NCI-H146 treated with DMSO at 0.1 percent for 48 hours (cell line): ENCODE measurements at regions not wholly inside any gene's neighbourhood (a gene's known extent, or its start where the extent isn't known, plus 50 kb on each side); places are given as distances from the start of the nearest gene placed in this dataset.

Experiments used
- DNase-seq: peaks from one replicate; lab custom pipeline; 2025; ENCODE audit not compliant: unreplicated experiment; lab: John Stamatoyannopoulos, UW

DNA sequence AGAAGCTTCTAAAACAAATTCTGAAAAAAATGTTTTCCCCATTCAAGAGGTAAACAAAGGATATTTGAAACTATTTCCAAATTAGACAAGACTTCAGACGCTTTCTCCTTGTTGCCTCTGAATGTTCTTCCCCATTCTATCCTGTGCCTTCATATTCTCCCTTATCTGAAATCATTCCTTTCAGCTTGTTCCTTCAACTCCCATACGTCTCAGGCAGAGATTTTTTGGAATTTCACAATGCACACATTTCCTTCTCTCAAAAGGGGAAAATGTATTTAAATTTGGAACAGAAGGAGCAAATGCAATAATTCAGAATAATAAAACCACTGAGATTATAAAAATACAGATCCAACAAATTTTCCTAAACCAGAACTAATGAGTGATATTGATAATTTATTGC is 198.7 kb upstream of the IVNS1ABP start:
- no peak for DNase-seq

DNA sequence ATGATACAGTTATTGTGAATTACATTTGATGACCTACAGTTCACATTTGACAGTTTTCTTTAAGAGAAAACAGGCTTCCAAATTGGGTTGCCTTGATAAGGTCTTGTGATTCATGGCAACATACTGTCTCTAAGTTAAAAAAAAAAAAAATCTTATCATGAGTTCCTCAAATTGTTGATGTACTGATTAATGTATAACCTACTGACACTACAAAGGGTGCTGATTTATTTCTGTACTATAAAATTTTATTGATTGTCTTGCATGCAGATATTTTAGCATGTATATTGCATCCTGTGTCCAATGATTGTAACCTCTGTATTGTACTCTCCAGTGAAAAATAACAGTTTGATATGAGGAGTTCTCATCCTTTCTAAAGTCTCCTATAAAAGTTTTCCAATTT is 197.3 kb upstream of the IVNS1ABP start:
- DNase-seq = no peak

DNA sequence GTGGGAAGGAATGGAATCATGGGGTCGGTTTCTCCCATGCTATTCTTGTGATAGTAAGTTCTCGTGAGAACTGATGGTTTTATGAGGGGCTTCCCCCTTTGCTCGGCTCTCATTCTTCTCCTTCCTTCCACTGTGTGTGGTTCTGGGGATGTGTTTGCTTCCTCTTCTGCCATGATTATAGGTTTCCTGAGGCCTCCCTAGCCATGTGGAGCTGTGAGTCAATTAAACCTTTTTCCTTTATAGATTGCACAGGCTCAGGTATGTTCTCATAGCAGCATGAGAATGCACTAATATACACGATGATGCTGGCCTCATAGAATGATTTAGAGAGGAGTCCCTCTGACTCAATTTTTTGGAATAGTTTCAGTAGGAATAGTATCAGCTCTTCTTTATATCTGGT is 195.4 kb upstream of the IVNS1ABP start:
- no peak for DNase-seq

DNA sequence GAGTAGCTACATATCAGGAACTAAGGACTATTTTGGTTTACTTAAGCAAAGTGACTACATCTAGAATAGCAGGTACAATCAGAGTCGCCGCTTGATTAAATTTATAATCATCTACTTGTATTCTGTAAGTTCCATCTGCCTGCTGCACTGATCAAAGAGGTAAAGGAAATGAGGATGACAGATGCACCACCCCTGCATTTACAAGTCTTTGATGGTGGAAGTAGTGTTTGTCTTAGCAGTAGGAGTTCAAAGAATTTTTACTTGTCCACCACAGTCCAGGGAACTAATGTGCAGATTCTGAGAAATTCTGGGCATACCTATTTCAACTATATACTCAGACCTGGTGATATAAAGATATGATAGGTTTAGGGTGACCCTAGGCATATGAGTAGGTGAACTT is 184.1 kb upstream of the IVNS1ABP start:
- no peak for DNase-seq

DNA sequence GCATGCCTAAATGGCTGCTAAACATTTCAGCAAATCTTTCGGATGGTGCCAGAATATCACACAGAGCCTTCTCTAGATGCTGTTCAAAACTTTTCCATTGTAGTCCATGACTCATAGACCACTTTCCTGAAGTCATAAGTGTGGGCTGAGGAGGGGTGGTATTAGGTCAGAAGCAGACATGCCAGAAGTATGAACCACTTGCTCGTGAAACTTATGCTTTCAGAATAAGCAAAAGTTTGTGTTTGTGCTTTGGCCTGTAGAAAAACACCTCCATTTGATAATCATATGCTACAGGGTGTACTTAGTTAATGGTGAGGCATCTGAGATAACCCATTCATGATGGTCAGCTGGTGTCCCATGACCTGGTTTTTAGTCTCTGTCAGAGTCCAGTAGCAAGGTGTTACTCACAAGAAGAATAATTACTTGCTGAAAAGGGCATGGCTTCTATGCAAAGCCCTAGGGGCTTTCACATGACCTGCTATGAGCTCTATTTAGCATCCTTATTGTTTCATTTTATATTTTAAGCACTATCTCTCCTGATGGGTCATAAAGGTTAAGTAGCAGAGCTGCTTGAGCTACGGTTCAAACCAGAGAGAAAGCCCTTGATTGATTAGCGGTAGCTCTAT is 183.1 kb upstream of the IVNS1ABP start:
- no peak for DNase-seq

DNA sequence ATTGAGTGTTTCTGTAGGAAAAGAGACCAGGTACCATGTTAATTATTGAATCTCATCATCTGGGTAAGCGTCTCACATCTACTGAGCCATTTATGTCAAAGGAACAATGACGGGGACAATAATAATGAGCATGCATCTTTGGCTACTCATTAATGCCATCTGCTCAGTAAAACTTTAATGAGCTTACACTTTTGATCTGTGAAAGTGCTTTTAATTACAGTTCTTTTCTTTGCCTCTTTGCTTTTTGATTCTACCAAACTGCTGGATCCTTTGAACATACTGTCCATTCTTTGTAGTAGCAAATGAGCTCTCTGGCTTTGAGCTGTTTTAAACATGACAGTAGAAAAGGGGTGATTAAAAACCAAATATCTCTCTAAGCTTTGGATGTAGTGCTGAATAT is 181.2 kb upstream of the IVNS1ABP start:
- no peak for DNase-seq

DNA sequence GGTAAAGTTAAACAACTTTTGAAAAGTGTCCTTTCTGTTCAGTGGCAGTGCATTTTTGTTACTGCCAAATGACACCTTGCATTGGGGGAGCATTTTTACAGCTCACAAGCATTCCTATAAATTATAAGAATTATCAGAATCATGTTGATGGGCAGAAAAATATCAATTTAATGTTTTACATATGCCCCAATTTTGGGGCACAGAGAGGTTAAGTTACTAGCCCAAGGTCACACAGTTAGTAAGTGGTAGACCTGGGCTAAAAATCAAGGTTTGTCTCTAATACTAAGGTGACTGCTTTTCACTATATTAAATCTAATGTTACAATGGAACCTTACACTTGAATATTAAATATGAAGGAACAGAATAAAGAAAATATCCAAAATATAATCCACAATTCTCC is 180.1 kb upstream of the IVNS1ABP start:
- DNase-seq = no peak

DNA sequence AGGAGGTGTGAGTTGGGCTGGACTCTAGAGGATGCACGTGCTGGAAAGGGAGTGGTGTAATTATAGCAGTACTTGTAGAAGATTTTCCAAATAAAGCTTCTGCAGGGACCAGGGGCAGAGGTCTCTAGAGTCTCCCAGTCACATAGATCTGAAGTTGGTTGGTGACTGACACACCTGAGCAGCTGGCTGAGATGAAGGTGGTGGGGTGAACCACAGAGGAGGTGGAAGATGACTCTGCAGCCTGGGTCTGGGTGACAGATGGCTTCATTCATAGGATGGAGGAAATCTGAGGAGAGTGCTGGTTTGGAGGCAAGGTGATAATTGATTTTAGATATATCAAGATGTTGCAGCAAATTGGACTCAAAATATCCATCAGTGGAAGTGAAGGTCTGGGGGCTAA is 178.9 kb upstream of the IVNS1ABP start:
- no peak for DNase-seq

DNA sequence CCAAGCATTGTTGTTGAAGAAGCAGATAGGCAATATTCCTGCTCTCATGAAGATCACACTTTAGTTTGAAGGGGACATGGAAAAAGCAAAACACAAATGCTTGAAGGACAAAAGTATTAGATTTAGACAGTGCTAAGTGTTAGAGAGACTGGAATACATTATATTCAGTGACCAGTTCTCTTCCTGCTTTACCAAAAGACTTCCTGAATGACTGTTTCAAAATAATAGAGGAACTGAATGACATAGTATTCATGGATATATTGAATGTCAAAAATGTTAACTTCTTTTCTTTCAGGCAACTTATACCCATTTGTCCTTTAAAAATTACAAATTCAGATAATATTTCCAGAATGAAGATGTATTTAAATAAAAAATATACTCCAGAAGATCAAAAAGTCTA is 178.0 kb upstream of the IVNS1ABP start:
- no peak for DNase-seq

DNA sequence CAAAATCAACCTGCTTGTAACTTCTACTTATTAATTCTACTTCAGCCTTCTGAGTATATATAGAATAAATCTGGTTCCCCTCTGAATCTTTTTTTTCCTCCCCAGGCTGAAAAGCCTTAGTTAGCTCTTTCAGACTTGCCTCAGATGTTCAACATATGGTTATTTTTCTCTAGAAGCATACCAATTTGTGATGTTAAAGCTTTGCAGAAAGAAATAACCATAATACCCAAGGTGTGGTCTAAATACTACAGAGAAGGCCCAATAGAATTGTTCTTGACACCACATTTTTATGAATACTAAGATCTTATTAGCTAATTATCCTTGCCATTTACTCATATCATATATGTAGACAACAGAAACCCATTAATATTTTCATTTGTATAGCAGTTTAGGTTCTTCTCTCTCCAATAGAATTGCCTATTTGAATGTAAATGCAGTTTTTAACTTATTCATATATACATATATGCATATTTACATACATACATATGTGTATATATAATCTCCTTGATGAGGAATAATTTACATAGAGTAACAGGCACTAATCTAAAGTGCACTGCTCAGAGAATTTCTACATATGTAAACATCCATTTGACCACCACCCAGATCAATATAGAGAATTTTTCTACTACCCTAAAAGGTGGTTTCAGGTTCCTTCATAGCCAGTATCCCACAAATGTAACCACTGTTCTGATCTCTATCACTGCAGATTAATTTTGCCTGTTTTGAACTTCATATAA is 175.2 kb upstream of the IVNS1ABP start:
- DNase-seq = no peak

DNA sequence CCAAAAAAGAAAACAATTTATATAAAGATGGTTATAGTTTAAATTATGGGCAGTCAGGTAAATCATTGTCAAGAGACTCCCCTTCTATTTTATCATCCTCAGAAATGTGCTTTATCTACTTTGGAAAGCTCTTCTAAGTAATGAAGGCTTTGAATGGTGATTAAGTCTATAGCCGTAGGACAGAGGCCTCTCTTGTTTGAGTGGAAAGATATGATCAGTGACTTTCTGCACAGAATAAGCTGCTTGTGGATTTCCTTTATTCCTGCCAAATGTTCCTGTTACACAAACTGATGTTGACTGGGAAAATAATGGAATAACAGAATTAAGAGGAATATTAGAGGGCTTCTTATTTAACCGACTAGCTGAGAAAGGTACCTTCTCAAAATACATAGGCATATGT is 174.6 kb upstream of the IVNS1ABP start:
- no peak for DNase-seq

DNA sequence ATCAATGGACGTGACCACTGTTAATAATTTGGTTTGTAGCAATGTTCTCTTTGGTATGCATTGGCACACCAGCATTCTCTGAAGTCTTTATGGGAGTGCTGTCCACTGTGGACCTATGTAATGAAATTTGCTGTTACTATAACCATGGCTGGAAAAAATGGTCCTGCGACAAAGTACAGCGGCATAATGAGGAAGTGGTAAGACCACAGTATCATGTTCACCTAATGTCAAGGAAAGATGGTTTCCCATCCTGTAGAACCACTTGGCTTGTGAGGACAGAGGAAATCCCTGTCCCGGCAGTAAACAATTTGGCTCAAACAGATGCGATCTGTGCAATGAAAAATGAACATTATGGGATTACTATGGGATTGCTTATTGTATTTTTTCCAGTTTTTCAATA is 173.9 kb upstream of the IVNS1ABP start:
- DNase-seq = no peak

DNA sequence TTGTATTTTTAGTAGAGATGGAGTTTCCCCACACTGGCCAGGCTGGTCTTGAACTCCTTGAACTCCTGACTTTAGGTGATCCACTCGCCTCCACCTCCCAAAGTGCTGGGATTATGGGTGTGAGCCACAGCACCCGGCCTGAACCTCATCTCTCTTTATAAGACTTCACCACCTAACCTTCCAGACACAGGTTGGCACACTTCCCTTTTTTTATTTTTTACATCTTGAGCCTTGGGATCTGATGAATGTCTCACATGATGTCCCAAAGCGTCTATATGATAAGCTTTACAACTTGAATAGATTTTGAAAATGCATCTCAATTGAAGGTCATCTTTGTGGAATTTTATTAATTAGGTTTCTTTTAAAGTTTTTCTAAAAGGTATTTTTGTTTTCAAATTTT is 172.4 kb upstream of the IVNS1ABP start:
- no peak for DNase-seq

DNA sequence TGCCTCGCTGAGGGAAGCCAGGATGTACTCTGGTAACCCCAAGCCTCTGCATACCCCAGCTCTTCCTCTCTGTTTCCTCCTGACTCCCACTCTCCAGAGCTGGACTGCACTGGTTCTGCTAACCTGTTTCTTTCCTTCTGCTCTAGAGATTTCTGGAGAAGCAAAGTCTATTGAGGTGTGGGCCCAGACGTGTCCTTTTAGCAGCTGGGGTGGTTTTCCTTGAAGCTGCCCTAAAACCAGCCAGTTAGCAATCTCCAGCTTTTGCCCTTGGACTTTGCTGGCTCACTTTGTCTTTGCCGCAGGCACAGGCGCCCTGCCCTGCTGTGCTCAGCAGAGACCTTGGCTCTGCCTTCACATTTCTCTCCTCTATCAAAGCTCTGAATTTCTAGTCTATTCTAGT is 171.8 kb upstream of the IVNS1ABP start:
- no peak for DNase-seq

DNA sequence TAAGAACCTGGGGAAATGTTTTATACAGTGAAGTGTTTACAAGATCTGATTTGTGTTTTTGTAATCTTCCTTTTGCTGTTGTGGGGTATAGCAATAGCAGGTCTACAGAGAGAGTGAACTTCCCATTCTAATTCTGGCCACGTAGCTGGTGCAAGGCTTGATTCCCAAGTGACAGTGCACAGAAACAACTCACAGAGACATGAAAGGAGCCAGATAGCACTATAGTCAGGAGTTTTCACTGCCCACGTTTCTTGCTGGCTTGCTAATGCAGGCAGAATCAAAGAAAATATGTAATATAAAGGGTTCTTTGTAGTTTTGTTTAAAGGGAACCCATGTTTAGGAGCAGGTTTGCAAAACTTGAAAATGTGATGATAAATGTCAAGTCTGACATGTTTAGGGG is 170.9 kb upstream of the IVNS1ABP start:
- DNase-seq = no peak

DNA sequence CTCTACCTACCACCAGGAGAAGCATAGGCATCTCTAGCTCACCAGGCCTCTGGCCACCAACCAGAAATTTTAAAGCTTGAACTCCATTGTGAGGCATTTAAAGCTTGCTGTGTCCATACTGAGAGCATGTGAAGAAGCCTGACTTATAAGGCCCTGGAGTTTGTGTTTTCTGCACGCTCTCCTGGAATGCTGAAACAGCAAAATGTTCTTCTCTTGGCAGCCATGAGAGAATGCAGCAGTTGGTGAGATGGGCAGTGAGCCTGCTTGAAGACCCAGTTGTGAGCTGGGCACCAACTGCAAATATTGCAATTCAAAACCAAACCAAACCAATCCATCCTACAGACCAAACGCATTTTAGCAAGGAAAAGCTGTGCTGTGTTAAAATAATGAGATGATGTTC is 170.0 kb upstream of the IVNS1ABP start:
- DNase-seq = no peak

DNA sequence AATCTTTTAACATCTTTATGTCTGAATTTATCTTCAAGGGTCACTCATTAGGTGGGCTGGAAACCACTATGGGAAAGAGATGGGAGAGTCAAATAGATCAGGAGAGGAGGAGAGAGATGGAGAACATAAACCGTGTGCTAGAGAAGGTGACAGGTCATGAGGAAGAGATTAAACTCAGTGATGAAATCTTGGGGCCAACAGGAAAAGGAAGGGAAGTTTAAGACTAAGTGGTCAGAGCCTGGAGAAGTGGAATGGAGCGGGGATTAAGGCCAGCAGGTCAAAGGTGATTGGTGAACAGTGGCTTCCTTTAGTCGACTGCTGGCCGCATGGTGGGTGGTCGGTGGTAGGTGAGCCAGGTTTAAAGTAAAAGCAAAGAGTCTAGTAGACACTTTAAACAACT is 169.3 kb upstream of the IVNS1ABP start:
- no peak for DNase-seq

DNA sequence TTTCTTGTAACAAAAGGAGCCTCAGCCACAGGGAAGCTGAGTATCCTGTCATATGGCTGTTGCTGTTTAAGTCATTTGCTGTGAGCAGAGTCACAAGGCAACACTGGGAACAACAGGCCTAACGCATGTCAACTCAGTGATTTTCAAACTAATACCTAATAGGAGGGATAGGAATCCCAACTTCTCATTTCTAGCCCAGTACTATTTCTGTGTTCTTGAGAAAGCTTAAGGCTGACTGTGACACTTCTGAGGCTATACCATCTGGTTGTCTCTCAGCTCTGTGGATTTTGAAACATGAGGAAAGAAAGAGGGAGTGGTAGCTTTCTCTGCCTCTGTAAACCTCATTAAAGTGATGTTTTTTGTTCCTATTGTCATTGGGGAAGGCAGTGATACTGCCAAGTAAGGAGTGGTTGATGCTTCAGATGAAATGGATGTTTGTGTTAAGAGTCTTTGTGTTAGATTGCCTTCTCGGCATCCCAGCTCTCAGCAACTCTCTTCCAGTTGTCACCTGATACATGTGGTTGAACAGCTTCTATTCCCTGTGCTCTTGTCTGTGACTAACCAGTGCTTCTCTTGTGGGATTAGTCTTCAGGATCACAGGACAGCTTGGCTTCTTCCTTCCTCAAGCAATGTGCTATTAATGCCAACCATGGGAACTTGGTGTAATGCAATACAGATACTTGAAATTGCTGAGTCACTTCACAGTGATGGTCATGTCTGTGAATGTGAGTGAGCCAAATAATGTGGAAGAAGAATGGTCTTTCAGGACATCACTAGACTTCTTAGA is 166.8 kb upstream of the IVNS1ABP start:
- no peak for DNase-seq

DNA sequence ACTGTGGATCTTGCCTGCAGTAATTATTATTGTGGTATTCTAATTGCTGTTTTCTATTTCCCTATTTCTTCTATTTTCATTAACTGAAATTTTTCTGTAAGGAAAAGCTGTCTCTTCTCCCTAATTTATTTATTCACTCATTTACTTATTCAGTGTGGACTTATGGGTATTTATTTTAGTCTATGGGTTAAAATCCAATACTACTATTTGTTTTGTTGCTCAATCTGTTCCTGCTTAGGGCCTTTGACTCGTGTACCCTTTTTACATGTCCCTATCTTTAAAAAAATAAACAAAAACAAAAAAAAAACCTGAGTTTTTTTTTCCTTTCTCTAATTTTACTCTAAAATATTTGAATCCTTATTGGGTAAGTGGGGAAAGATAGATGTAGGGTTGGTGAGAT is 166.2 kb upstream of the IVNS1ABP start:
- DNase-seq = no peak

DNA sequence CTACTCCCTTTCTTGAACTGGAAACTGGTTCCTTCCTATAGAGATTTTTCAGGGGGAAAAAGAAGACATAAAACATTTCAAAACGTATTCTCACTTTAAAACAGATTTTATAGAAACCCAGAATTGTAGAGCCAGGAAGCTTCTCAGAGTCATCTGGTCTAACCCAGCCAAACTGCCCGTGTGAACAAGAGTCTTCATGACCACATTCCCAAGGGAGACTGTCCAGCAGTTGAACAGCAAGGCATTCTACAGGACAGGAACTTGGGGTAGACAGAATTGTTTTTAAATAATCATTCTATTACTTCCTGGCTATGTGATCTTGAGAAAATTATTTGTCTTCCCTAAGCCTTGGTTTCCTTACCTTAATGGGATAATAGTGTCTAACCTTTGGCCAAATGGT is 163.5 kb upstream of the IVNS1ABP start:
- DNase-seq = no peak

DNA sequence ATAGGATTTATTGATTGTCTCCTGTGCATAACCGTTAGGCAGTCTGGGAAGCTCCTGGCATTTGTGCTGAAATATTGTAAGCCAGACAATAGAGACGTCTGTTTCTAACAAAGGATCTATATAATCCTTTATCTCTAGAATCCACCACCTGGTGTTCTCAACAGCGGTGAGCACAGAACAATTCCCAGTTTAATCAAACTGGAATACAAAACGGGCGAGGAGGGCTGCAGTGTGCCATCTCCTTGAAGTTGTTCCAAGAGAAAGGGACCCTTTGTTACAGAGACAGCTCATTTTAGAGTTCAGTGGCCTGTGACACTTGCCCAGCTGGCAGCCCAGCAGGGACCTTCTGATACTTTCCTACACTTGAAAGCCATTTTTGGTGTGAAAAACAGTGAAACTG is 162.8 kb upstream of the IVNS1ABP start:
- peak; percentile 96 for DNase-seq

DNA sequence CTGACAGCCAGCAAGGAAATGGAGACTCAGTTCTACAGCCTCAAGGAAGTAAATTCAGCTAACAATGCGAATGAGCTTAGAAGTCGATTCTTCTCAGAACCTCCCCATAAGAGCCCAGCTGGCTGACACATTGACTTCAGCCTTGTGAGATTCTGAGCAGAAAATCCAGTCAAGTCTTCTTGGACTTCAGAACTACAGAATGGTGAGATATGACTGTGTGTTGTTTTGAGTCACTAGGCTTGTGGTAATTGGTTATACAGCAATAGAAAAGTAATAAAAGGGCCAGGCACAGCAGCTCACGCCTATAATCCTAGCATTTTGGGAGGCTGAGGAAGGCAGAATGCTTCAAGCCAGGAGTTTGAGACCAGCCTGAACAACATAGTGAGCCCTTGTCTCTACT is 161.8 kb upstream of the IVNS1ABP start:
- DNase-seq = no peak
